HG03460 (cell line): ENCODE measurements at regions not wholly inside any gene's neighbourhood (a gene's known extent, or its start where the extent isn't known, plus 50 kb on each side); places are given as distances from the start of the nearest gene placed in this dataset.
"Not testable (repeated sequence)": the region's sequence is repeated elsewhere in the genome, so short reads cannot be mapped to it uniquely, and the experiment has no call there.

Source experiments
- ATAC-seq: cut with Tn5 transposase; IDR thresholded peaks from one replicate; pipeline ENCODE4 v1.9.1; 2021; ENCODE audit not compliant: unreplicated experiment

DNA sequence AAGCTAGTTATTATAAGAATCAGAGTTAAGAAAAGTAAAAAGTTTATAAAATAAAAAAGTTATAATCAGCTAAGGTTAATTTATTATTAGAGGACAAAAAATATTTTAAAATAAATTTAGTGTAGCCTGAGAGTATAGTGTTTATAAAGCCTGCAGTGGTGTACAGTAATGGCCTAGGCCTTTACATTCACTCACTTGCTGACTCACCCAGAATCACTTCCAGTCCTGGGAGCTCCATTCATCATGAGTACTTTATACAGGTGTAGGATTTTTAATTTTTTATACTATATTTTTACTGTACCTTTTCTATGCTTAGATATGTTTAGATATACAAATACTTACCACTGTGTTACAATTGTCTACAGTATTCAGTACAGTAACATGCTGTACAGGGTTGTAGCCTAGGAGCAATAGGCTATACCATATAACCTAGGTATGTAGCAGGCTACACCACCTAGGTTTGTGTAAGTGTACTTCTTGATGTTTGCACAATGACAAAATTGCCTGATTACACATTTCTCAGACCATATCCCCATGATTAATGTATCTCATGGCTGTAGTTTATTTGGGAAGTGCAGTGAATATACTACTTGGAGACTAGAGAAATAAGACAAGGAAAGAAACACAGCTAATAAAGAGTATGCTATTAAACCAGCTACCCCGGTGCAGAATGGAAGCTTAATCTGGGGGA lies 101.9 kb upstream of the GALNT15 start:
- ATAC-seq, result no peak

DNA sequence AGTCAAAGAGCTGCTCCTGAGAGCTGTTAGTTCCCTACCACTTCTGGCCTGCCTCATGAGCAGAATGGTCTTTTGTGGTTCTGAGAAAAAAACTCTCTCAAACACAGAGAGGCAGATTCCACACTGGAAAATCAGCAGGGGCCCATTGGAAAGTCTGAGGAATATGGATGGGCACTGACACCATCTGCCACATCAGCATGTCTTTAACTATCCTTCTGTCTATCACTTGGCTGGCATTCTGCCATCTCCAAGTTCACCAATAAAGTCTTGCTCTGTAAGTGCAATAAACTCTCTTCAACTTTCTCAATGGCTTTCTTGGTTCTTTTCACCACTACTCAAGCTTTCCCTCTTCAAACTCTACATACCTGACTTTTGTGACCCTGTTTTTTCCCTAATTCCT lies 101.3 kb upstream of the GALNT15 start:
- ATAC-seq, result no peak

DNA sequence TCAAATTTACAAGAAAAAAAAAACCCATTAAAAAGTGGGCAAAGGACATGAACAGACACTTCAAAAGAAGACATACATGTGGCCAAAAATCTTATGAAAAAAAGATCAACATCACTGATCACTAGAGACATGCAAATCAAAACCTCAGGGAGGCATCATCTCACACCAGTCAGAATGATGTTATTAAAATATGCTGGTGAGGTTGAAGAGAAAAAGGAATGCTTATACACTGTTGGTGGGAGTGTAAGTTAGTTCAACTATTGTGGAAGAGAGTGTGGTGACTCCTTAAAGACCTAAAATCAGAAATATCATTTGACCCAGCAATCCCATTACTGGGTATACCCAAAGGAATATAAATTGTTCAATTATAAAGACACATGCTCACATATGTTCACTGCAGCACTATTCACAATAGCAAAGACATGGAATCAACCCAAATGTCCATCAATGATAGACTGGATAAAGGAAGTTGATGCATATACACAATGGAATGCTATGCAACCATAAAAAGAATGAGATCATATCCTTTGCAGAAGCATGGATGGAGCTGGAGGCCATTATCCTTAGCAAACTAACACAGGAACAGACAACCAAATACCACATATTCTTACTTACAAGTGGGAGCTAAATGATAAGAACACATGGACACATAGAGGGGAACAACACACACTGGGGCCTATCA lies 100.3 kb upstream of the GALNT15 start:
- ATAC-seq, result not testable (repeated sequence)

DNA sequence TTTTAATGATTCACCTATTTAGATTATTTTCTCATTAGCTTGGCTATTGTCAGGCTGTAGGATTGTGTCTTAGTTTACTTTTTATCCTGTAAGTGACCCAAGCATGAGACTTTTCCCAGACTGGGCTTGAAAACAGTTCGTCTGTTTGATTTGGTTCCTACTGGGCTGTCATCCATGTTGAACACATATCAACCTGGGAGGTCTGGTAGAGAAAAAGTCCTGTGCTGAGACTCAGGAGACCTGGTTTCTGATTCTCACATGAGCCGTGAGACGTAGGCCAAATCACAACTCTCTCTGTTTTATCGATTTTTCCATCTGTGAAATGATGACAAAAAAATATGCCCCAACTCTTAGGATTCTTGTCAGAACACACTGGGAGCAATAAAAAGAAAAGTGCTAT lies 98.8 kb upstream of the GALNT15 start:
- no peak for ATAC-seq

DNA sequence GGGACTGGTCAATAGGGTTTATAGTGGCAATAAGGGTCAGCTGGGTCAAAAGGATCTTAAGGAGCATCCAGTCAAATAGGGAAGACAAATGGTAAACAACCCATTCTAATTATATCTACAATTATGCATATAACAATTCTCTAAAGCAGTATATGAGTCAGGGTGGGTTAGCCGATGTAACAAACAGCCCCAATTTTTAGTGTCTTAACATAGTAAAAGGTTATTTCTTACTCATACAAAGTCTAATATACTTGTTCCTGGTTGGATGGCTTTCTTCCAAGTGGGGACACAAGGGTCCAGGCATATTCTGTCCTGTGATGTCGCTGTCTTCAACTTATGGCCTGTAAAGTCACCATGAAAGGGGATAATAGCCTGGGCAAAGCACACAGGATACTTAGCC lies 97.9 kb upstream of the GALNT15 start:
- ATAC-seq, result no peak

DNA sequence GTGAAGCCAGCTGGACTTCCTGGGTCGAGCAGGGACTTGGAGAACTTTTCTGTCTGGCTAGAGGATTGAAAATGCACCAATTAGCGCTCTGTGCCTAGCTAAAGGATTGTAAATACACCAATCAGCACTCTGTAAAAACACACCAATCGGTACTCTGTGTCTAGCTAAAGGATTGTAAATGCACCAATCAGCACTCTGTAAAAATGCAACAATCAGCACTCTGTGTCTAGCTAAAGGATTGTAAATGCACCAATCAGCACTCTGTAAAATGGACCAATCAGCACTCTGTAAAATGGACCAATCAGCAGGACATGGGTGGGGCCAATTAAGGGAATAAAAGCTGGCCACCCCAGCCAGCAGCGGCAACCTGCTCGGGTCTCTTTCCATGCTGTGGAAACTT lies 97.3 kb upstream of the GALNT15 start:
- ATAC-seq, result not testable (repeated sequence)

DNA sequence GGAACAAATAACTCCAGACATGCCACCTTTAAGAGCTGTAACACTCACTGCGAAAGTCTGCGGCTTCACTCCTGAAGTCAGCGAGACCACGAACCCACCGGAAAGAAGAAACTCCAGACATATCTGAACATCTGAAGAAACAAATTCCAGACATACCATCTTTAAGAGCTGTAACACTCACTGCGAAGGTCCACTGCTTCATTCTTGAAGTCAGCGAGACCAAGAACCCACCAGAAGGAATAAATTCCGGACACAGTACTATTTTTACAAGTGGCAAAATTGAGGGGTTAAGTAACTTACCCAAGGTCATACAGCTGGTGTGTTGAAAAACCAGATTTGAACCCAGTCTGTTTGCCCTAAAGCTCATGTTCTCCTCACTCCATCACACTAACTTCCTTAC lies 96.8 kb upstream of the GALNT15 start:
- ATAC-seq, result not testable (repeated sequence)

DNA sequence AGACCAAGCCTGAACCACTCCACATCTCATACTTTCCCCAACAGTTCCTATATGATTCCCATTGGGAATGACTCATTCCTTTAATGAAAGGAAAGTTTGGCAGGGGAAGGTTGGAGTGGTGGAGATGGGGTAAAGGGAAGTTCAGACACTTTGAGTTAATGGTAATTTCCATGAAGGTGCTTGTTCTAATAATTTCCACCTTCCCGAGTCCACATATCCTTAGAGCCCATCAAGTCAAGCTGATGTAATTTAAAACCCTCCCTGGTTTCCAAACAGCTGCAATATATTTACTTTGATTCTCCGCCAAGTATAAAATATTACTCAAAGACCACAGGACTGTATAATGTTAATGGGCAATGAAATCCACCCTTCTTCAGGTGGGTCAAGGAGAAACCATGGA lies 95.0 kb upstream of the GALNT15 start:
- no peak for ATAC-seq

DNA sequence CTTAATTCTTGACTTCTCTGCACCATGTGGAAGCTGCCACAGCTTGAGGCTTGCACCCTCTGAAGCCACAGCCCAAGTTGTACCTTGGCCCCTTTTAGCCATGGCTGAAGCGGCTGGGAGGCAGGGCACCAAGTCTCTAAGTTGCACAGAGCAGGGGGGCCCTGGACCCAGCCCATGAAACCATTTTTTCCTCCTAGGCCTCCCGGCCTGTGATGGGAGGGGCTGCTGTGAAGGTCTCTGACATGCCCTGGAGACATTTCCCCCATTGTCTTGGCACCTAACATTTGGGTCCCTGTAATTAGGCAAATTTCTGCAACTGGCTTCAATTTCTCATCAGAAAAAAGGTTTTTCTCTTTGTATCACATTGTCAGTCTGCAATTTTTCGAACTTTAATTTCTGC lies 92.8 kb upstream of the GALNT15 start:
- ATAC-seq, result no peak

DNA sequence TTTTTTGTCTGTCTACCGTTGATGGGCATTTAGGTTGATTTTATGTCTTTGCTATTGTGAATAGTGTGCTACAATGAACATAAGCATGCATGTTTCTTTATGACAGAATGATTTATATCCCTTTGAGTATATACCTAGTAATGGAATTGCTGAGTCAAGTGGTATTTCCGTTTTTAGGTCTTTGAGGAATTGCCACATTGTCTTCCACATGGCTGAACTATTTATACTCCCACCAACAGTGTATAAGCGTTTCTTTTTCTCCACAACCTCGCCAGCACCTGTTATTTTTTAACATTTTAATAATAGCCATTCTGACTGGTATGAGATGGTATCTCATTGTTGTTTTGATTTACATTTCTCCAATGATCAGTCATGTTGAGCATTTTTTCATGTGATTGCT lies 89.6 kb upstream of the GALNT15 start:
- no peak for ATAC-seq

DNA sequence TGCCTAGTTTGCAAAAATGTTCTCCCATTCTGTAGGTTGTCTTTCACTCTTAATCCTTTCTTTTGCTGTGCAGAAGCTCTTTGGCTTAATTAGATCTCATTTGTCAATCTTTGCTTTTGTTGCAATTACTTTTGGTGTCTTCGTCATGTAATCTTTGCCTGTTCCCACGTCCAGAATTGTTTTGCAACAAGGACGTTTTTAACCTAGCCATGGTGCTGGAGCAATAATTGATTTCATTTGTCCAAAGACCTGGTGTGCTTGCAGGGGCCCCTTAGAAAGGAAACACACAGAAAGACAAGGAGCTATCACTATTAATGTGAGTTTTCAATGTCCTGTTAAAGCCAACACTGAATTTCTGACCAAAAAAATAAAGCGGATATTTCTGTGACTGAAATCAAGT lies 89.1 kb upstream of the GALNT15 start:
- no peak for ATAC-seq

DNA sequence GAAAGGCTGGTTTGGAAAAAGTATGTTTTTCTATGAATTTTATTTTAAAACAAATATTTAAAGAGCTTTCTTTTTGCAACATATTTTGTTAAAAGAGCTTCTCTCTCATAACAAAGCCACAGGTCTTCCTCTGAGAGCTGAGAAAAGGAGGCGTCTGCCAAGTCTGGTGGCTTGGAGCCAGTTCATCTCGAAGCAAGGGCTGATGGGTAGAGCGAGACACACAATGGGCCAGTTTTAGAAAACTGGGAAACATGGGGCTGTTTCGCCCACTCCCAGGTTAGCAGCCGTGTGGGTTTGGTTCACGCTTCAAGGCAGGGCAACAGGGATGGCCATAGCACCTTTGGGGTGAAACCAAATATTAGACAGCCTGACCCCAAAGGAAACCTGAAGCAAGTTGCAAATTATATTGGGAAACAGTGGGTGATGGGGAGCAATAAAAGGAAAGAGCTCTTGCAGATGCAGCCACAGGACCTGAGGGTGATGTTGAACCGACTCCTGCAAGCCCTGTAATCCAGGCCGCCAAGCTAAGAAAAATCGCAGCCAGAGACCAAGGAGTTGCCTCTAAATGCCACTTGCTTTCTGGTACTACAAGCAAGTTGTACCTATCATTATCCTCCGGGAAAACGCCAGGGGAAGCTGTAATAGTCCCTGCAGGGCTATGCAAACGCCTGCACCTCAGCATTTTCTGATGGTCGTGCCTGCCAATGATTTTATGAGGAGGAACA lies 88.4 kb upstream of the GALNT15 start:
- ATAC-seq, result no peak

DNA sequence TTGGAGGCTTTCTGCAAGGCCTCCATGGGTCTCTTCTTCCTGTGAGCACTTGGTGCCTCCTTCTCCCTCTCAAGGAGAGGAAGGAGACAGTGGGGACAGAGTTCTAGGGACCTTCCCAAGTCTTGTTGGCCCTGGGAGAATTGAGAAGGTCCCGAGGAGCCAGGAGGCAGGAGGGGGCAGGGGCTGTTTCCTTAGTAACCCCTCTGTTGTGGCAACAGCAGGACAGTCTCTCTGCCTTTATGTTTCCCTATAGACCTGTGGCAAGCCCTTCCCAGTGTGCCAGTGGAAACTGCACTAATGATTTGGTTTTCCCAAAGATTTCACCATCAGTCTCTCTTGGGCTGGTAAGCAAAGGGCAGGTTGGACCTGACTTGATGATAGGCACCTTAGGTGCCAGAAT lies 87.8 kb upstream of the GALNT15 start:
- no peak for ATAC-seq

DNA sequence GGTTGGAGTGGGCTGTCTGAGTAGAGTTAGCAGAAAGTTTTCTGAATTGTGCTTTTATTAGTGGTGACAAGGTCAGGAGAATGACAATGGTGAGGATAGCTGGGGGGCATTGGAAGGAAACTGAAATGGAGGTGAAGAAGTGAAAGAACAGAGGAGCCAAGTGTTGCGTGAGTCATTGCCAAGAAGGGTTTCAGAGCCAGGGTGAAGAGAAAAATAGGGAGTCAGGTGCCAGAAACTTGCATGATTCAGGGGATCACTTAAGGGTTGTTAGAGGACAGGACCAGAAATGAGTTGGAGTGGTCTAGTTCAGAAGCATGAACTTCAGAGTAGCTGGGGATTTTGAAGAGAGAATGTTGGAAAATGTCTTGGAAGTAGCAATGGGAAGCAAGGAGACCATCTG lies 86.0 kb upstream of the GALNT15 start:
- ATAC-seq, result no peak

DNA sequence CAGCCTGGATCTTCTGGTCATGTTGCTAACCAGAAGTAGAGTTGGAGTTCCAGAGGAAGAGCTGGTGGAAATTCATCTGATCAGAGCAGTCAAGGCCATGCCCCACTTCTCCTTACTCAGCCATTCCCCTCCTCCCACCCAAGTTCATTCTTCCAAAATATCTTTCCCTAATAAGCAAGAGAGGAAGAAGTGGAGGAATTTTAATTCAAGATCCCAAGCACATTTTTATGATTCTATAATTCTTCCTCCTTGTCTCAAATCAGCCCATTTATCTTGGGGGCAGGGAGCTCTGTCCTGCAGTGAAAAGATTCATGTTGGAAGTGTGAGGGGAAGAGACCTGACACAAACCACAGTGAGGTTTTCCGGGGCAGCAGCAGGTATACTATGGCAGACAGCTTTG lies 85.0 kb upstream of the GALNT15 start:
- no peak for ATAC-seq

DNA sequence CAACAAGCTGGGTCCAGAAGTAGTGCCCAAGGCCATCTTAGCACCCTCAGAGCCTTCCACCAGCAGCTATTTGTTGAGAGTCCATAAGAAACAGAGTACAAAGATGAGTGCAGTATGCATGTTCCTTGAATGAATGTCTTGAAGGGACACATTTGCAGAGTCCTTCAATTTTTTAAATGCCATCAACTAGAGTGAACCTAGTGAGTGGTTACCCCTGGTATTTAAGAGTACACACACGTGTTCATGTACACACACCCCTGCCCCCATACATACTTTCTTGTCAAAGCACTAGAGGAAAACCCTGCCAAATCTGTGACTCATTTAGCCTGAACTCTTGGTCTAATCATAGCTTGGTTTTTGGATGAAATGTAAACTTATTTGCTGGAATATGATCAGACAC lies 84.5 kb upstream of the GALNT15 start:
- ATAC-seq, result no peak

DNA sequence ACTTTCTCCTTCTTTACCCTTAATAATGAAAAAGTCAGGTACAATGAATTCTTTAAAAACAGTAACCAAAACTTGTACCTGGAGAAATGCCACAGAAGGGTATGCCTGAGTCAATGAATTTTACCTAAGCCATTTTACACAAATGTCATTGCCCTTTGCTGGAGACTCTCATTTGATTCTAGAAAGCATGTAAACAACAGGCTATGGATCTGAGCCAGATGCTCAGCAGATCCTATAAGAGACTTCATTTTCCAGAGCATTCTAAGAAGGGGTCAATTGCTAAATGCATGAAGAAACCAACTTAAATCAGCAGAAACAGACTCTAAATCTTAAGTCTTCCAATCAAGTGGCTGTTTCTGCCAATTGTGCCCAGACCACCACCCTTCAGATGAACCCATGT lies 83.8 kb upstream of the GALNT15 start:
- no peak for ATAC-seq

DNA sequence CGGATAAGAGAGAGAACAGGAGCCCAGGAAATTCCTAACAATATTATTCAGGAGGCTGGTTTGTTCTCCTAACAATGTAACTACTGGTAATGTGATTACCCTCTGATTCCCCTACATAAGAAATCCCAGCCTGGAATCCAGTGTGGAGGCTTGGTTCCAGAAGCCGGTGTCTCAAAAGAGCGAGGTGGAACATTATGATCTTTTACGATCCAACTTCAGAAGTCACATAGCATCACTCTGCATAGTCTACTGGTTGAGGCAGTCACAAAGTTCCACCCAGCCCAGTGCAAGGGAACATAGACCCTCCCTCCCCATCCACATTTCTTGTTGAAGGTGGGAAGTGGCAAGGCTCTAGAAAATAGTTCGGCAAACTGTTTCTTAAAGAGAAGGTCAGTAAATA lies 81.6 kb upstream of the GALNT15 start:
- ATAC-seq, result no peak

DNA sequence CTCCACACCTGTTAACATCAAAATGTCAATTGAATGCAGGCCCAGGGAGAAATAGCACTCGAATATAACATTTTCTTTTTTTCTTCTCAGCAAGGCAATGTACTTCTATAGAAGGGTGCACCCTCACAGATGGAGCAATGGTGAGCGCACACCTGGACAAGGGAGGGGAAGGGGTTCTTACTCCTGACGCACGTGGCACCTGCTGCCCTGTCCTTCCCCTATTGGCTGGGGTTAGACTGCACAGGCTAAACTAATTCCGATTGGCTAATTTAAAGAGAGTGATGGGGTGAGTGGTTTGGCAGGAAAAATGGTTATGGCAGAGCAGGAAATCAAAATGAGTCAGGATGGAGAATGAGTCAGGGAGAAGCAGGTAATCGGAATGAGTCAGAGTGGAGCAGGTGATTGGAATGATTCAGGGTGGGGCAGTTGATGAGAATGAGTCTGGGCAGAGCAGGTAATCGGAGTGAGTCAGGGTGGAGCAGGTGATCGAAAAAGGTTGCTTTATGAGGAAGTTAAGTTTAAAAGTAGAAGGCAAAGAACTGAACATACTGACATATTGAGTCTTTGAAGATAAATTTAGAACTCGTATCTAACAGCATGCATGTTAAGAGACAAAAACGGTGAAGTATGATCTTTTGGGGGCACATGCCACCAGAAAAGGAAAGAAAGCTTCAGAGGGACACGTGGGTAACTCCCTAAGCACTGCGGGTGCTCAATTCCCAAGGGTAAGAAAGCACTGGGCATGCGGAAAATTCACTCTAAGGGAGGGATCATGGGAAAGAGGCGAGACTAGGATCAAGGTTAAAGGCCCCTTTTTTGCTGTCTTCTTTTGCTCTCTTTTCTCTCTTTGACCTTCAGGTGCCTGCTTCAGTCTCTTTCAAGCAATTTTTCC lies 72.9 kb upstream of the GALNT15 start:
- no peak for ATAC-seq

DNA sequence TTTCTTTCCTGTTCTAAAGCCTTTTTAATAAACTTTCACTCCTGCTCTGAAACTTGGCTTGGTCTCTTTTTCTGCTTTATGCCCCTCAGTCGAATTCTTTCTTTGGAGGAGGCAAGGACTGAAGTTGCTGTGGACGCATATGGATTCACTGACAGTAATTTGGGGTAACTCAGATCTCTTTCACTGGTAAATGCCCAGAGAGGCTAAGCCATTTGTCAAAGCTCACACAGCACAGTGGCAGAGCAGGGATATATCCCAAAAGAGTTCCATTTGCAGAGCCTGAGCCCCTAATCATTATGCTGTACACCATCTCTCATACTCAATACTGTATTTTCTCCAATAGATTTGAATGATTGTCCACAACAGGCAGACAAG lies 72.3 kb upstream of the GALNT15 start:
- no peak for ATAC-seq

DNA sequence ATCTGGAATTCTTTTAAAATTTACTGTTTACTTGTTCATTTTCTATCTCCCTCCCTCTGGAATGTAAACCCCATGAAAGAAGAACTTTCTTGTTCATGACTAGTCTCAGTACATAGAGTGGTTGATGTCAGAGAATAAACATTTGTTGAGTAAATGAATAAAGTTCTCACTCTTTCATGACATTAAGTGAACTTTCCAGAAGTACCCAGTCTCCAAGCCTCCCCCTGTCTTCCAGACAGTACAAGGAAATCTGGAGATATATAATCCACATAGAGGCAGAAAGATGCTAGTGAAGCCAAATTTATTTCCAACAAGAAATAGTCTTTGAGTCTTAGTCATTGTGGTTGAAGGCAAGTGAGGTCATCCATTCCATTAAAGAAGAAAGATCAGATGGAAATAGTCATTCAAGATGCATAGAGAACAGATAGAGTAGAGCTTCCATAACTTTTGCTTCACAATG lies 71.5 kb upstream of the GALNT15 start:
- no peak for ATAC-seq
